NCI-H1105 (cell line): ENCODE measurements at regions not wholly inside any gene's neighbourhood (a gene's known extent, or its start where the extent isn't known, plus 50 kb on each side); places are given as distances from the start of the nearest gene placed in this dataset.

Experiments used
- DNase-seq: peaks from one replicate; lab custom pipeline; 2025; lab: John Stamatoyannopoulos, UW

DNA sequence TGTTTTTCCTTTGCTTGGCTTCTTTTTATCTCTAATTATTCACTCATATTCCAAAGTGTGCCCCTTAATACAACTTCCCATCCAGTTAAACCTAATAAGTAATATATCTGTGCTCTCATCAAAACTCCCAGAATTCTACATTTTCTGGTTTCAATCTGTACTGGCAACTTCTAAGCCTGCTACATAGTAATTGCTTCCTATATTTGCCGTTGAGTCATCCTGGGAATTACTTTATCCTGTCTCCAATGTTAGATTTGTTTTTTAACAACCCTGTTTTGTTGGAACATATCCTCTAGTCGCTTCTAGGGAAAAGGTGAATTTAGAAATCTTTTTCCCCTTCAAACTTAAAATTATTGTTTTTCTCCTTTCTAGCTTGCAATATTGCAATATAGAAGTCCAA is 620.5 kb upstream of the PKN2 start:
- DNase-seq, result no peak

DNA sequence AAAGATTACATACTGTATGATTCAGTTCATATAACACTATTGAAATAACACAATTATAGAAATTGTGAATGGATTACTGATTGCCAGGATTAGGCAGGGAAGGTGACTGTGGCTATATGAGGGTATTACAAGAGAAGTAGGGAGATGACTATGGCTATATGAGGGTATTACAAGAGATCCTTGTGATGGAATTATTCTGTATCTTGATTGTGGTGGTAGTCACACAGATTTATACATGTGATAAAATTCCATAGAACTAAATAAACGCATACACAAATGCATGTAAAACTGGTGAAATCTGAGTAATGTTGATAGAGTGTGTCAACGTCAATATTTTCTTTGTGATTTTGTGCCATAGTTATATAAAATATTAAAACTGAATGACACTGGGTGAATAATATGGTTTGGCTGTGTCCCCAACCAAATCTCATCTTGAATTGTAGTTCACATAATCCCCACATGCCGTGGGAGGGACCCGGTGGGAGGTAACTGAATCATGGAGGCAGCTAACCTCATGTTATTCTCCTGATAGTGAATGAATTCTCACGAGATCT is 615.6 kb upstream of the PKN2 start:
- DNase-seq, result no peak

DNA sequence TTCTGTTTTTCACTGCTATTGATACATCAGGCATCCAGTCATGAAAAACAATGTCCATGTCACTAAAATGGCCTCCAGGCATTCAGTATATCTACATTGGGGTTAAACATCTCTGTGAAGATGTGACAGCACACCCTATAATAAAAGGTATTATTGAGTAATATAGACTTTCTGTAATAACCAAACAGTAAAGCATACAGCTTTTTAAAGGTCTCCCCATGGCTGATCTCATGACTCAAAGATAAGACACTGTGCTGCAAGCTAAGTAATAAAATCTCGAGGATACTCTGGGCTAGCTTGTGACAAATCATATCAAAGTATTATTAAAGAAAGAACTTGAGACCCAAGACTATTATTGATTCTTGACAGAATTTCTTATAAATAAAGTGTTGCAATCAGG is 613.1 kb upstream of the PKN2 start:
- no peak for DNase-seq

DNA sequence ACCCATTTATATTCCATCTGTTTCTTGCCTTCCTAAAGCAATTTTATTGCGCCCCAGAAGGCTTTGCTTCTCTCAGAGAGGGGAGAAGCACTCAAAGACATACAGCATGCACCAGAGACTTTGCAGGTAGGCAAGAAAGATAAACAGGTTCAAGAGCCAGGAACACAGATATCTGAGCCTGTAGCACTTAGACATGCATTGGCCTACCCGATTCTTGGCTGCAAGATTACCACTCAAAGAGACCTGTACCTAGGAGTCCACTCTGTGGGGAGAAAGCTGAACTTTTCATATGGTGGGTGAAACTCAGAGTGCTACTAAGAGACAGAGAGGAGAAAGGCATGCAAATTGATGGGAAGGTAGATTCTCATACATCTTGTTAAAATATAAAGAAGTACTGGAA is 609.4 kb upstream of the PKN2 start:
- no peak for DNase-seq

DNA sequence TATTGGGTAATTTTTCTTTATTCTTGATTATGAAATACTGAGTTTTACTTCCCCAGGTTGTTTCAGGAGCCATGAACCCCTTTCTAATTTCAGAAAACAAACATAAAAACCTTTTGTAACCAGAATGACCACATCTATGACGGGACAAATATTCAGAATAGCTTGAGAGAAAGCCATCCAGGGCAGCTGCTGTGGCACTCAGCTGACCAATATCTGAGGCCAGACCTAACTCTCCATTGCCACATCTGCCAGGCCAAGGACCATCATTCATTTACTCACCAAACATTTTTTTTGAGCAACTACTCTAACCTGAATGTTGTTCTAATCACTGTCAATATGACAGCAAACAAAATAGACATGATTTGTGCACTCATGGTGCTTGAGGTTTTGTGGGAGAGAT is 608.3 kb upstream of the PKN2 start:
- DNase-seq, result no peak

DNA sequence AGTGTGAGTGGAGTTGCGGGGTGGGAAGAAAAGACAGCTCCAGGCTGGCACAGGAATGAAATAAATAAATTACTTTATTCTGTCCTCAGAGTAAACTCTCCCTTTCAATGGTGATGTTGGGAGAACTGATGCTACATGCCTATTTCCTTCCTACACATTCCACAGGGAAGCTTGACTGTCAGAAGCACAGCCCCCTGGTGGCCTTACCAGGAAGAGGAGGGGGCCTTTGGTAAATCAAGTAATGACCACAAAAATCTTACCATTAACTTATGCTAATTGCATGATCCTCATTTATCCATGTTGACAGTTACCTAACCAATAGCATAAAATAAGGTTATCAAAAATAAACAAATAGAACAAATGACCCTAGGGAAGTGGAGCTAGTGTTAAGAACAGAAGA is 605.0 kb upstream of the PKN2 start:
- DNase-seq, result no peak

DNA sequence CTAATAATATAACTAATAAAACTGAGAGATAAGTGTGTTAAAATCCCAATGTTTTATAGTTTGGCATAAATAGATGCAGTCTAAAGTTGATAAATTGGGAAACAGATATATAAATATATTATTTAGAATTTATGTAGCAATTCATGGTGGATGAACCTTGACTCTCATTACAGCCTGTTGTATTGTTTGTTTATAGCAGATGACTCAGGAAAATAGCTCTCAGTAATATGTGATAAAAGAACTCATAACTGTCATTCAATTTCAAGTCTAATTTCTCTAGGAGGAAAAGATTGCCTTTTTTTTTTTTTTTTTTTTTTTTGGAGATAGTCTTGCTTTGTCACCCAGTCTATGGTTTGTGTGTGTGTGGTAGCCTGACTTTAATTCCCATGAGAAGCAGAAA is 603.2 kb upstream of the PKN2 start:
- no peak for DNase-seq

DNA sequence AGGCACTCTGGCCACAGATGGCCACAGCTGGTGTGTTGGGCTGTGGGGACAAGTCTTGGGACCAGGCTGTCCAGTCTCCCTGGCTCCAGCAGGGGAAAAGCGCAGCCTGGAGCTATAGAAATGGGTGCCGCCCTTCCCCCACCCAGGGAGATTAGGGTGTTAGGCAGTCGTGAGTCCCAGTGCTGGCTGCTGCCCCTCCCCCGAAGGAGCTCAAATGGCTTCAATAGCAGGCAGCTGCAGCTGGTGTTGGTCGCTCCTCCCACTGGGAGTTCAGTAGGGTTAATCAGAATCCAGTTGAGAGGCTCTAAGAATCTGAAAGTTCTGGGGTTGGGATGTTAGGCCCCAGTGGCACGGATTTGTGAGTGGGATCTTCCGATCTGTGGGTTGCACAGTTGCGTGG is 595.6 kb upstream of the PKN2 start:
- DNase-seq, result no peak

DNA sequence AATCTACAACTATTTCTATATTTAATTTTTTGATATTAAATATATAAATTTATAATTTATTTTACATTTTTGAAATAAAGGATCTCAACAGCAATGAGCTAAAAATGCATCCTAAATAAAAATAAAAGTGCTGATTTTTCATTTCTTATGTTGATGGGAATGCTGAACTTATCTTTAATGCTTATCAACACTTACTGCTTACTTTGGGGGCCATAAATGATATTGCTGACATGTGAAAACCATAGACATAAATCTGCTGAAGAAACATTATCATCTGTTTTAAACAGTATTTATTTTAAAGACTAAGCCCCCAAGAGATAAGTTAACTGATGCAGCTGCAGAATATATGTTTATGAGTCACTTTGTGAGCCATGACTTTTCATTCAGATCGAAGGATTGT is 594.1 kb upstream of the PKN2 start:
- no peak for DNase-seq

DNA sequence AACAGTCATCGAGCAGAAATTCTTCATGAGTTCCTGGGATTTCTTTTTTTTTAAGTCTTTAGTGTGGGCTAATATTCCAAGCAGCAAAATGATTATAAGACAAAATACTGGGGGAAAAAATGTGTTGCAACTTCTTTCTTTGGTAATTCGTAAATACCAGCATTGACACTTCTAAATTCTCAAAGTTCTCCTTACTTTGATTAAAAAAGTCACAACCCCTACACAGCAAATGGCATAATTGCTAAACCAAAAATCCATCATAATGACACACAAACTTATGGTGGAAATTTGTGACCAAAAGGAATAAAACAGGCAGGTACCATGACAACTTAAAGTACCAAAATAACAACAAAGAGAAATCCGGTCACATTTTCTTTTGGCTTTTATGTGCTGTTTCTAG is 585.2 kb upstream of the PKN2 start:
- DNase-seq, result no peak

DNA sequence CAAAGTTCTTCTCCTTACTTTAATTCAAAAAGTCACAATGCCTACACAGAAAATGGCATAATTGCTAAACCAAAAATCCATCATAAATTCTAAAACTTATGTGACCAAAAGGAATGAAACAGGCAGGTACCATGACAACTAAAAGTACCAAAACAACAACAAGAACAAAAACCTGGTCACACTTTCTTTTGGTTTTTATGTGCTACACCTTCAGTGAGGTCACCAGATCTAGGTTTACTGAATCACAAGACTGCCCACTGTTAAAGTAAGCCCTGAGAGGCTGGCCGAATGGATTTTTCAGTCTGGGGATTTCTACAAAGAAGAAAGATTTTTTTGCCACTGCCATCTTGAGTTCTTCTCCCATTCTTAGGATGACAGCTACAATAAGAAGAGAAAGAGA is 583.0 kb upstream of the PKN2 start:
- no peak for DNase-seq

DNA sequence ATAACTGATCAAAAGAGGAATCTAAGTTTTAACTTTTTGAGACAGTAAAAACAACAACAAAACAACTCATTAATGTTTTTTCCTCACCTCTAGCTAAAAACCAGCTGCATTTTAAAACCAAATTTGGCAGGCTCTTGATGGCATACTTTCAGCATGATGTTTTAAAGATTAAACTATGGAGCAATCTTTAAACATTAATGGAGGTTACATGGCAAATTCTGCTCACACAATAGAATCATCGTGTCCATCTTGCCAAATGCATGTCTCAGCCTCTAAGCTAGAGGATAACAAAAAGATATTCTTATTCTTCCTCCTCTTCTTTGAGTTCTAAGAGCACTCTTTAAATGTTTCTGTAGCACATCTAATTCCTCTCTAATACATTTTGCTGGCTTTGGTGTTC is 579.8 kb upstream of the PKN2 start:
- DNase-seq, result no peak

DNA sequence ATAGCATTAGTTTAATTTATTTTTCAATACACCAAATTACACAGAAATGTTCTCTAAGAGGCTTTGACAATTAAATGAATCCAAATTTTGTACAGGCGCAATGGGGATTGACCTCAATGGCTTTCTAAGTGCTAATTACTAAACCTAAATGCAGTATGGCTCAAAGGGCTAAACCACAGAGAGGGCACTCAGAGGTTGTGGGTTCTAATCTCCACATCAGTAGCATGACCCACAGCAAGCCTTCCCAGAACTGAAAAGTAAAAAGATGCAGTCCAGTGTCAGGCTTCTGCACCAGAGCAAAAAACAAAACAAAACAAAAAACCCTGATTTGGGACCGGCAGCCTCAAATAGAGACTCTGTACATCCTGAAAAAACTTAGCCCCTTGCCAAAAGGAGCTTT is 579.2 kb upstream of the PKN2 start:
- no peak for DNase-seq

DNA sequence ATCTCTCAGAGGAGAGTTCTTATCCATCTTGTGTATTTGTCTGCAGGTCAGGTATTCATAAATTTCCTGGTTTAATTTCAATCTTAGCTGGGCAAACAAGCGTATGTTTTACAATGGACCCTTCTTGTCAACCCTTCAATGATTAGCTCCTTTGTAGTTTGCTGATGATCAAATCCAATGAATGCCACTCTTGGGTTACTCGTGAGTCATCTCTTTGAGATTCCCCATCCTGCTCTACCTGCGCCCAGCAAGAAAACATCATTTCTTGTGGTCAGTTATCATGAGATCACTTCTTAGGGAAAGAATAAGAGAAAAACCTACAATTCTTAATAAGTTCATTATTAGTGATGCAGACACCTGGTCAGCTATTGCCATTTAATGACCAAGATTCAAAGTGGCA is 572.3 kb upstream of the PKN2 start:
- no peak for DNase-seq

DNA sequence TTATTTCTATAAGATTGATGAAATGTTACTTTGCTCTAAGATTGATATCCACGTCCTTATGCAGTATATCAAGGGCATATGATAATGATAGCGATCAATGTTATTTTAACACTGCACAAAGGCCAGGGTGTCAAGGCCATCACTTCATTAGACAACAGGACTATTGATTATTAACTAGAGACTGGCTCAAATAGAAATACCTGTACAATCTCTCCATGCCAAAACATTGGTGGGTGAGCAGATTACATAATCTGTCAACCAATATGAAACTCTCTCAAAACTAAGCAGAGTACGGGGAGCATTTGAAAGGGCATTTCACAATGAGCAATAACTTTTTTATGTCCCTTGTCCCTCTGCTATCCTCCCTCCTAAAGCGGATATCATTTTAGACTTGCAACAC is 566.5 kb upstream of the PKN2 start:
- DNase-seq, result no peak

DNA sequence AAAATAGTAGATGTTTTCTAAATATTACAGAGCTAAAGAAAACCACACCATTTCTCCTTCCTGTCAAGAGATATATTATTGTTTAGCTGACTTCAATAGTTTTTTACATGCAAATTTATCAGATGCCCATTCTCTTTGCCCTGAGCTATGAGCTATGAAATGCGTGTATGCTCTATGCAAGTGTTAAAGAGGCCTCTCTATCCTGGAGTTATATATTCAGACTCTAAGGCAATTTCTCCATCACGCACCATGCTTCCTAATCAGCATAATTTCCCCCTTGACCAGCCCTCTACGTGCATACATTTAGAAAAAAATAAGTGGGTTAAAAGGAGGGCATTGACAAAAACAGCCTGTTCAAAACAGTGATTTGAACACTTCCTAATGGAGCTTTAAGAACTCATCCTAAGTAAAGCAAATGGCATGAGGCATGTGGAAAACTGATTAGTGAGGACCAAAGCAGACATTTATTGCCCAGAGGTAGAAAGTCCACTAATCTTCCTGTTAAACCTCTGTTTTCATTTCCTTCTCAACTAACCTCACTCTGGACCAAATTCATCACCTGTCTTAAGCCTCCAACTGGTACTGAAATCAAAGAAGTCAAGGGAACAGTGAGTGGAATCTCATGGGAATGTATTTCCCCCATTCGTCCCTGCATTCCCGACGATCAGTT is 565.8 kb upstream of the PKN2 start:
- DNase-seq, result no peak

DNA sequence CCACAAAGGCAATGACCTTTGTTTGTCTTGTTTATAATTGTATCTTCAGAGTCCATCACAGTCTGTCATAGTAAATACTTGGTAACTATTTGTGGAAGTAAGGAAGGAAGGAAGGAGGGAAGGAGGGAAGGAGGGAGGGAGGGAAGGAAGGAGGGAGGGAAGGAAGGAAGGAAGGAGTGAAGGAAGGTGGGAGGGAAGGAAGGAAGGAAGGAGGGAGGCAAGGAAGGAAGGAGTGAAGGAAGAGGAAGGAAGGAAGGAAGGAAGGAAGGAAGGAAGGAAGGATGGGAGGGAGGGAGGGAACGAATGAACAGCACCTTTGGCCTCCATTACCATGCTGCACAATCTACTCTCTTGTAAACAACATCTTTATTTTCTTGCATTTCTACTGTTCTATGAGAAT is 559.5 kb upstream of the PKN2 start:
- DNase-seq, result no peak

DNA sequence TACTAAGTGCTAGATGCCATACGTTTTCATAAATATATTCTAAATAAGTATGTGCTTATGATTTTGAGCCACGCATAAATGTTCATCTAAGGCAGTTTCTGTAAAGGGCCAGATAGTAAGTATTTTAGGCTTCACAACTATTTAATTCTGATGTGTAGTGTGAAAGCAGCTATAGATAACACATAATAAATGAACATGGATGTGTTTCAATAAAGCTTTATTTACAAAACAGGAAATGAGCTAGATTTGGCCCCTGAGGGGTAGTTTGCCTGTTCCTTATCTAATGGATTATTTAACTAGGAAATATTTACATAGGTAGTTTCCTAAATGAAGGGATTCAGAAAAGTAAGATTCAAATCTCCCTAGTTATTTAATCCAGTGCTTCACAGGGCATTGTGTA is 557.6 kb upstream of the PKN2 start:
- DNase-seq, result no peak

DNA sequence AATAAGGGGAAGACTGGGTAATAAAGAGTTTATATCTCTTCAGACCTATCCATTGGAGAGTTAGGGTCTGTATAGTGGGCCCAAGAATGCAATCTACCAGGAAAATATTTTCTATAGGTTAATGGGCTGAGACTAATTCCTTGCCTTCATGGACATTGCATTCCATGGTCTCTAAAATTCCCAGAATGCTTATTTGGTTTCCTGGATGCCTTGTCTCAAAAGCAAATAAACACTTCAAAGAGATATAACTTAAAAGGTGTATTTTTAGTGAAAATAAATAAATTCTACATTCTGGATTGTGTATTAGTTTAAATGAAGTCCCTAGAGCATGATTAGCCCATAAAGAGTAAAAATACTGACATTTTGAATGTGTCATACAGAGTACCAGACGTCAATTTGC is 550.1 kb upstream of the PKN2 start:
- no peak for DNase-seq

DNA sequence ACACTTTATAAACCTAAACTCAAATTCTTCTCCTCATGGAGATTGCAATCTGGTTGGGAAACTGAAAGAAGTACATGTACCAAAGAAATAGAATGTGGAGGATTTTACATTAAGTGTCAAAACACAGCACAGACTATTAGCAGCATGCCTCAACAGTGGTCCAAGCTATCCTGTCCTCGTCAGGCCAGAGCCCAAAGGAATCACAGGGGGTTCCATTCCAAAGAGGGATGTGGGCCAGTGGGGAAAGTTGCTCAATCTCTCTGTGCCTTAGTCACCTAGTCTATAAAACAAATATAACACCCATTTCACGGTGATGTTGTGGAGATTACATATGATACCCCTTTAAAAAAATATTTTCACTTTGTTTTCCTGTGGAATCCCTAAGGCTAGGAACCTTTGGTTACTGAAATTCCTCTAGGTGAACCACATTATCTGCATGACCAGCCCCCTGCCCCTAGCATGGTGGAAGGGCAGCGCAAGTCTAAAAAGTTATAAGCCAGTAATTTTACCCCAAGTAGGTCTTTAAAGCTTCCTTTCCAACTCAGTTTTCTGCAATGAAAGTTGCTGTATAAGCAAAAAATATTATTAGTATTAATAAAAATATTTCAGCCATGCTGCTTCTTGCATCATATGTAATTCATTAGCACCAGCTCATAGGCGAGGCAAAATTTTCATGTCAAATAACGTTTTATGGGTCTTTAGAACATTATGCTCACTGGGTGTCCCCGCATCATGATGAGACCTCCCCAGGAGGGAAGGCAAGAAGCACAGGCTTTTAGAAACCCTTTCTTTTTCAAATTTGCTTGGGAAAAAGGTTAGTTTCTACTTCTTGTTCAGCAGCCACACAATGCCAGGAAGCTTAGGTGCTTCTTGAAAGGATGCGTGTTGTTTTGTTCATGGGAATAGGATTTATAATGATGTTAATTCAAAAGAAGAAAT is 548.8 kb upstream of the PKN2 start:
- DNase-seq, result no peak

DNA sequence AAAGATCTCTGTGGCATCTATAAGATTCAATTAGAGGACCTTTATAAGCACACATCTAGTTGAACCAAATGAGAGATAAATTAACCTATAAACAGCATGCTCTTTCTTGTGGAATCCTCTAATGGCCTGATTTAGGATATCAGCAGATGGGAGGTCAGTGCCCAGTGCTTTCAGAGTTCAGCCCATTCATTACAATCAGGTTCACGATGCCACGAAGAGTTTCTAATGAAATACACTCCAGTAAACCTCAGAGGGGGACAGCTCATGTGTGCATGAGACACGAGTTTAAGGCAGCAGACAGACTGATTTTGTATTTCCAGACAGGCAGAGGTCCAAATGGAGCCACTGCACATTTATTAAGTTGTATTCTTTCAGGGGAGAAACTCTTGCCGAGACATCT is 544.4 kb upstream of the PKN2 start:
- no peak for DNase-seq

DNA sequence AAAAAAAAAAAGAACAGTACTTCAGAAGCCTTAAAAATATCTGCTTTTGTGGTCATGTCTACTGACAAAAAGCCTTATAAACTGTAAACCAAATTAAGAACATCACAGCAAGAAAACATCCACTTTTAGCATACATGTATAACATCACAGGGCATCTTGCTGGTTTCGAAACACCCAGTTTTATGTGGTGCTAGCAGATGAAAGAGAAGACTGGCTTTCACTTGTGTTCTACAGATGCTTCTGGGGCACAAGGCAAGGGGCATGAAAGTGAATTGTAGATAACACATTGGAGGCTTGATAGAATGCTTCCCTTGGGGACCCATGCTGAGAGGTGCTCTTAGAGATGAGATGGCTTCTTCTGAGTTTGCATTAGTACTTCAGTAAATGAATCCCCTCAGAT is 543.7 kb upstream of the PKN2 start:
- DNase-seq, result no peak

DNA sequence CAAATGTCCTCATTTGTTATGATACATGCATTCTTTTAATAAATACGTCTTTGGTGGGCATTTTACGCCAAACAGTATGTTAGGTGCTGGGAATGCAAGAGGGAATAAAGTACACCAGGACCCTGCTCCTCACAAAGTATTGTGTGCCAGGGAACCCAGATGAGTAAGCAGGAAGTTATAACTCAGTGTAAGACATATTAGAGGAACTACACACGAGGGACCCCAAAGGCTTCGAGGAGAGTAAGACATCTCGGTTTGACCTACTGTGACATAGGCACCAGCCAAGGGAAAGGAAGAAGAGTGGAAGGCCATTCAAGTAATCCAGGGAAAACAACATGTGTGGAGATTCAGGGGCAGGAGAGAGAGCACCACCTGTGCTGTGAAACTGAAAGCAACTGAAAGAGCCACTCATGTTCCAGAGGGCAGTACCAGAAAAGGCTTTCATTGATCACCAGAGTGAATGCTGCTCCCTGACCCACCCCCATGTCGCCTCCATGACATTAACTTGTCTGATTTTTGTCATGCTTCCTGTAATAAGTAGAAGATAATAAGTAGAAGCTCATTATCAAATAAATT is 542.5 kb upstream of the PKN2 start:
- DNase-seq, result no peak
